Osteoblast (primary cell): ENCODE measurements at regions not wholly inside any gene's neighbourhood (a gene's known extent, or its start where the extent isn't known, plus 50 kb on each side); places are given as distances from the start of the nearest gene placed in this dataset.

Experiments used
- DNase-seq: peaks from one replicate; pipeline ENCODE4 v3.0.0; 2011; ENCODE audit warnings: low spot score, mixed read lengths; ENCODE audit not compliant: insufficient read length; ENCODE audit errors: missing footprints
- H2AFZ ChIP-seq: 2 replicates; pipeline ENCODE4 v1.6.0; 2011; ENCODE audit warnings: mild to moderate bottlenecking, low read length
- H3K27ac ChIP-seq: 2 replicates; pipeline ENCODE4 v1.5.1; 2011; ENCODE audit warnings: mild to moderate bottlenecking, low read depth, low read length, moderate library complexity
- H3K27me3 ChIP-seq: 2 replicates; pipeline ENCODE4 v1.6.0; 2012; ENCODE audit warnings: mild to moderate bottlenecking, control low read depth, inconsistent platforms, low read length, moderate library complexity; ENCODE audit not compliant: insufficient read depth
- H3K36me3 ChIP-seq: 2 replicates; pipeline ENCODE4 v1.5.1; 2011; ENCODE audit warnings: mild to moderate bottlenecking, low read length, control low read depth, moderate library complexity; ENCODE audit not compliant: insufficient read depth
- H3K4me1 ChIP-seq: 2 replicates; pipeline ENCODE4 v1.5.1; 2011; ENCODE audit warnings: mild to moderate bottlenecking, low read length, control low read depth, moderate library complexity; ENCODE audit not compliant: insufficient read depth
- H3K4me2 ChIP-seq: 2 replicates; pipeline ENCODE4 v1.6.0; 2011; ENCODE audit warnings: mild to moderate bottlenecking, low read length; ENCODE audit not compliant: insufficient read depth
- H3K4me3 ChIP-seq: fragments of 200-600 bp; sonication (generic); 3 replicates; pipeline ENCODE4 v1.5.1; 2012; ENCODE audit warnings: mild to moderate bottlenecking, low read length, inconsistent platforms; ENCODE audit not compliant: insufficient read depth
- H3K79me2 ChIP-seq: 2 replicates; pipeline ENCODE4 v1.6.0; 2012; ENCODE audit warnings: mild to moderate bottlenecking, low read length, control low read depth, inconsistent platforms; ENCODE audit not compliant: insufficient read depth
- H3K9me3 ChIP-seq: 2 replicates; pipeline ENCODE4 v1.5.1; 2011; ENCODE audit warnings: low read depth, low read length, control low read depth
- H4K20me1 ChIP-seq: 2 replicates; pipeline ENCODE4 v1.6.0; 2012; ENCODE audit warnings: mild to moderate bottlenecking, low read length, control low read depth; ENCODE audit not compliant: insufficient read depth
- TF ChIP-seq, protein P1 (sequence below): IDR thresholded peaks from 2 replicates; pipeline ENCODE4 v1.5.1; 2011; ENCODE audit warnings: mild to moderate bottlenecking, low read depth, low read length, moderate library complexity; ENCODE audit errors: extremely low read depth

- H3K9me3 ChIP-seq: no peaks in the 10 kb centered on the region
- no peaks in the 10 kb centered on the region for H3K36me3 ChIP-seq
- no peaks in the 10 kb centered on the region for H3K79me2 ChIP-seq
- H2AFZ ChIP-seq: no peak overlapping the region
- H3K27me3 ChIP-seq: no peaks in the 10 kb centered on the region
- H3K4me2 ChIP-seq: no peak overlapping the region
- no peaks in the 10 kb centered on the region for H4K20me1 ChIP-seq
- TF ChIP-seq, protein P1, sequence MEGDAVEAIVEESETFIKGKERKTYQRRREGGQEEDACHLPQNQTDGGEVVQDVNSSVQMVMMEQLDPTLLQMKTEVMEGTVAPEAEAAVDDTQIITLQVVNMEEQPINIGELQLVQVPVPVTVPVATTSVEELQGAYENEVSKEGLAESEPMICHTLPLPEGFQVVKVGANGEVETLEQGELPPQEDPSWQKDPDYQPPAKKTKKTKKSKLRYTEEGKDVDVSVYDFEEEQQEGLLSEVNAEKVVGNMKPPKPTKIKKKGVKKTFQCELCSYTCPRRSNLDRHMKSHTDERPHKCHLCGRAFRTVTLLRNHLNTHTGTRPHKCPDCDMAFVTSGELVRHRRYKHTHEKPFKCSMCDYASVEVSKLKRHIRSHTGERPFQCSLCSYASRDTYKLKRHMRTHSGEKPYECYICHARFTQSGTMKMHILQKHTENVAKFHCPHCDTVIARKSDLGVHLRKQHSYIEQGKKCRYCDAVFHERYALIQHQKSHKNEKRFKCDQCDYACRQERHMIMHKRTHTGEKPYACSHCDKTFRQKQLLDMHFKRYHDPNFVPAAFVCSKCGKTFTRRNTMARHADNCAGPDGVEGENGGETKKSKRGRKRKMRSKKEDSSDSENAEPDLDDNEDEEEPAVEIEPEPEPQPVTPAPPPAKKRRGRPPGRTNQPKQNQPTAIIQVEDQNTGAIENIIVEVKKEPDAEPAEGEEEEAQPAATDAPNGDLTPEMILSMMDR: no peak
- no peak overlapping the region for H3K27ac ChIP-seq
- H3K4me1 ChIP-seq: peaks cover 5% of the 10 kb centered on the region
- DNase-seq: peak; percentile 23
- H3K4me3 ChIP-seq: no peak overlapping the region
These were observed 466.8 kb upstream of the TLE4 start for GRCh38 chr9:79104951-79105350.

DNA sequence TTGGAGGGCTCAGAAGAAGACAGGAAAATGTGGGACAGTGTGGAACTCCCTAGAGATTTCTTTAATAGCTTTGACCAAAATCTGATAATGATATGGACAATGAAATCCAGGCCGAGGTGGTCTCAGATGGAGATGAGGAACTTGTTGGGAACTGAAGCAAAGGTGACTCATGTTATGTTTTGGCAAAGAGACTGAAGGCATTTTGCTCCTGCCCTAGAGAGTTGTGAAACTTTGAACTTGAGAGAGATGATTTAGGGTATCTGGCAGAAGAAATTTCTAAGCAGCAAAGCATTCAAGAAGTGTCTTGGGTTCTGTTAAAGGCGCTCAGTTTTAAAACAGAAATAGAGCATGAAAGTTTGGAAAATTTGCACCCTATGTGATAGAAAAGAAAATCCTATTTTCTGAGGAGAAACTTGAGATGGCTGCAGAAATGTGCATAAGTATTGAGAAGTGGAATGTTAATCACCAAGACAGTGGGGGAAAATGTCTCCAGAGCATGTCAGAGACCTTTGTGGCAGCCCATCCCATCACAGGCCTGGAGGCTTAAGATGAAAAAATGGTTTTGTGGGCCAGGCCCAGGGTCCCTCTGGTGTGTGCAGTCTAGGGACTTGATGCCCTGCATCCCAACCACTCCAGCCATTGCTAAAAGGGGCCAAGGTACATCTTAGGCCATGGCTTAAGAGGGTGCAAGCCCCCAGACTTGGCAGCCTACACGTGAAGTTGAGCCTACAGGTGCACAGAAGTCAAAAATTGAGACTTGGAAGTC lies 463.7 kb upstream of the TLE4 start:
- TF ChIP-seq, protein P1: no peak
- Histone ChIP-seq H3K36me3 (no peaks in the 10 kb centered on the region), H3K4me3 (no peak overlapping the region), H2AFZ (no peak overlapping the region), H3K9me3 (no peaks in the 10 kb centered on the region), H3K4me2 (no peak overlapping the region), H3K27me3 (no peaks in the 10 kb centered on the region), H4K20me1 (no peaks in the 10 kb centered on the region), H3K79me2 (no peaks in the 10 kb centered on the region), H3K27ac (no peak overlapping the region), H3K4me1 (peaks cover 5% of the 10 kb centered on the region)
- DNase-seq: no peak

- Histone ChIP-seq H3K79me2 (no peaks in the 10 kb centered on the region), H4K20me1 (no peaks in the 10 kb centered on the region), H3K27ac (no peak overlapping the region), H3K9me3 (no peaks in the 10 kb centered on the region), H3K4me3 (no peak overlapping the region), H3K4me1 (peaks cover 5% of the 10 kb centered on the region), H3K36me3 (no peaks in the 10 kb centered on the region), H2AFZ (no peak overlapping the region), H3K4me2 (no peak overlapping the region), H3K27me3 (no peaks in the 10 kb centered on the region)
- TF ChIP-seq, protein P1: no peak
- no peak for DNase-seq
These were observed 460.1 kb upstream of the TLE4 start for GRCh38 chr9:79111653-79112052.

DNA sequence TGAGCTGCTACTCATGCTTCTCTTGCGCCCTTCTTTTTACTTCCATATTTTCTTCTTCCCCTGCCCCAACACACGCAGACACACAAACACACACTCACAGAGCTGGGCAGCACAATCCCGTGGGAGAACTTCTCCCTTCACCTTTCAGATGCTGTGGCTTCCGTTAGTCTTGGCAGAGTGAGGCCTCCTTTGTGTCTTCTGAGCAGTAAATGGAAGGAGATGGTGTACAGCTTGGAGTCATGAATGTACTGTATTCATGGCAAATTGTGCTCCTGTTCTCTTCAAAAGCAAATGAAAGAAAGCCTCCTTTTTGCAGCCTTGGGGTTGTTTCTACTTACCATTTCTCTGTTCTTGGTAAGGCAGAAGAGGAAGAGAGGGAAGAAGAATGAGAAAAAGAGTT lies 456.6 kb upstream of the TLE4 start:
- no peaks in the 10 kb centered on the region for H4K20me1 ChIP-seq
- no peak overlapping the region for H3K27ac ChIP-seq
- no peaks in the 10 kb centered on the region for H3K36me3 ChIP-seq
- H3K79me2 ChIP-seq: no peaks in the 10 kb centered on the region
- no peak overlapping the region for H2AFZ ChIP-seq
- H3K4me2 ChIP-seq: no peak overlapping the region
- no peak for DNase-seq
- no peaks in the 10 kb centered on the region for H3K27me3 ChIP-seq
- no peak overlapping the region for H3K4me3 ChIP-seq
- TF ChIP-seq, protein P1: no peak
- no peaks in the 10 kb centered on the region for H3K4me1 ChIP-seq
- H3K9me3 ChIP-seq: no peaks in the 10 kb centered on the region
